ENCODE measurements at regions not wholly inside any gene's neighbourhood (a gene's known extent, or its start where the extent isn't known, plus 50 kb on each side); places are given as distances from the start of the nearest gene placed in this dataset.

DNA sequence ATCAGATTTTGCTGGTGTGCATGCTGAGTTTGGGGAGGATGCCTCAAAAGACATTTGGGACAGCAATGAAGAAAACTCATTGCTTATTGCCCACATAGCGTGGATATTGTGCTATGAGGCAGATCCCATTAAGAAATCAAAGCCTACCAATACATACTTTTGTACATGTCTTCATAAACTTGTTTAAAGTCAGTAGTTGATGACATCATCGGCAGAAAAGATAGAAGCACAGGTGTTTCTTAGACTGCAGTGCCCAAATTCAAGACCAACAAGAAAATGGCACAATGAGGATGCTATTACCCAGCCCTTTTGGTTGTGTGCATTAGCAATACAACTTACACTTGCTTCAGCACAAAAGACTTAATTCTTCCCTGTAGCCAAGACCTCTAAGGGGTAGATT is 428.7 kb upstream of the RARB start:
- TF ChIP-seq NCOA2 (IDR thresholded peaks at IDR 0.05; ENCODE audit: partially characterized antibody in 2 of 2) (no peak), CTCF (IDR thresholded peaks at IDR 0.05 in 2 of 3, conservative IDR thresholded peaks at IDR 0.05 in 1 of 3; ENCODE audit: insufficient read depth in 2 of 3, low read depth in 1 of 3, low read length in 3 of 3) (no peak), ZFP36 (IDR thresholded peaks at IDR 0.05; ENCODE audit: low read depth, low read length, partially characterized antibody) (no peak), CEBPB (tag; IDR thresholded peaks at IDR 0.05) (no peak), CHD1 (IDR thresholded peaks at IDR 0.05; ENCODE audit: low read length) (no peak), FOXK1 (CRISPR knock-in tag; IDR thresholded peaks at IDR 0.05; ENCODE audit: borderline replicate concordance) (no peak)

All from K562 (cell line).